A673 (cell line): ENCODE measurements at regions not wholly inside any gene's neighbourhood (a gene's known extent, or its start where the extent isn't known, plus 50 kb on each side); places are given as distances from the start of the nearest gene placed in this dataset.

Source experiments
- EZH2 ChIP-seq: fragments of 200-600 bp; sonication (generic); IDR thresholded peaks from 2 replicates; pipeline ENCODE4 v1.6.1; 2017; ENCODE audit warnings: borderline replicate concordance, low read depth, mild to moderate bottlenecking, mixed read lengths, antibody characterized with exemption, low read length; ENCODE audit not compliant: poor library complexity, severe bottlenecking
- TF ChIP-seq, protein P1 (sequence below): fragments of 300-800, 200-600 bp; sonication (generic); conservative IDR thresholded peaks from 2 replicates; pipeline ENCODE4 v1.5.1; 2017; ENCODE audit warnings: low read depth, mild to moderate bottlenecking, antibody characterized with exemption, low read length, moderate library complexity, mixed read lengths

DNA sequence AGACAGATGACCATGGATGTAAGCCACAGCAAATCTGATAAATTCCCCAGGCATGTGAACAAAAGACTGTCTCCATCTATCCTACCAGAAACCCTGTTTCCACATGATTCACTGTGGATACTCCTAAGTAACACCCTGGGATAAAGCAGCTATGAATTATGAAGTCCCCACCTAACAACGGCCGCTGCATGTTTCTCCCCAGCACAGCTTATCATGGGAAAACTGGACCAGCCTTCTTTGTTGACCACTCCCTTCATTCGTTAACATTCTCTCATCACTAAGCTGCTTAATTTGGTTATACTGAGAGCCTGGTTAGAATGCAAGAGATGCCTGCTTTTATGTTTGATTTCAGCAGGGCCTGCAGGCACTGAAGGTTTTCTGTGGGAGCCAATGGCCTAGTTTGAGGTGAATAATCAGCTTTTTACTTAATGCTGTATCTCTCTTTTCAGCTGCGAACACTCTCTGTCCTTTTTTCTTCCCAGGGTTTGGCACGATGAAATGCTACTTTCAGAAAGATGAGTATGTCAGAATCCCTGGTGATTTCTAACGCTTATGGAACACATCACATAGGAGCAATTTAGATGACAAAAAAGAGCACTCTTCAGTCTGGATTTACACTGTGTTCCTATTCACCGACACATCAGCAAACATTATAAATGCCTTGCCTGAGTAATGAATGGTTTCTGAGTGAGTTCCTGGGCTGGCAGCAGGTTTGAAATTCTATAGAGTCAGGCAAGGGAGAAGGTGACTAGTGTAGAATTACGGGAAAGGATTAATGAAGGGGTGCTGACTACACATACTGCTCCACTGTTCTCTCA is 318.4 kb upstream of the ZNF608 start:
- TF ChIP-seq, protein P1, sequence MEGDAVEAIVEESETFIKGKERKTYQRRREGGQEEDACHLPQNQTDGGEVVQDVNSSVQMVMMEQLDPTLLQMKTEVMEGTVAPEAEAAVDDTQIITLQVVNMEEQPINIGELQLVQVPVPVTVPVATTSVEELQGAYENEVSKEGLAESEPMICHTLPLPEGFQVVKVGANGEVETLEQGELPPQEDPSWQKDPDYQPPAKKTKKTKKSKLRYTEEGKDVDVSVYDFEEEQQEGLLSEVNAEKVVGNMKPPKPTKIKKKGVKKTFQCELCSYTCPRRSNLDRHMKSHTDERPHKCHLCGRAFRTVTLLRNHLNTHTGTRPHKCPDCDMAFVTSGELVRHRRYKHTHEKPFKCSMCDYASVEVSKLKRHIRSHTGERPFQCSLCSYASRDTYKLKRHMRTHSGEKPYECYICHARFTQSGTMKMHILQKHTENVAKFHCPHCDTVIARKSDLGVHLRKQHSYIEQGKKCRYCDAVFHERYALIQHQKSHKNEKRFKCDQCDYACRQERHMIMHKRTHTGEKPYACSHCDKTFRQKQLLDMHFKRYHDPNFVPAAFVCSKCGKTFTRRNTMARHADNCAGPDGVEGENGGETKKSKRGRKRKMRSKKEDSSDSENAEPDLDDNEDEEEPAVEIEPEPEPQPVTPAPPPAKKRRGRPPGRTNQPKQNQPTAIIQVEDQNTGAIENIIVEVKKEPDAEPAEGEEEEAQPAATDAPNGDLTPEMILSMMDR = no peak
- TF ChIP-seq EZH2 = no peak
